ENCODE measurements at regions not wholly inside any gene's neighbourhood (a gene's known extent, or its start where the extent isn't known, plus 50 kb on each side); places are given as distances from the start of the nearest gene placed in this dataset.
"Not testable (repeated sequence)": the region's sequence is repeated elsewhere in the genome, so short reads cannot be mapped to it uniquely, and the experiment has no call there.

DNA sequence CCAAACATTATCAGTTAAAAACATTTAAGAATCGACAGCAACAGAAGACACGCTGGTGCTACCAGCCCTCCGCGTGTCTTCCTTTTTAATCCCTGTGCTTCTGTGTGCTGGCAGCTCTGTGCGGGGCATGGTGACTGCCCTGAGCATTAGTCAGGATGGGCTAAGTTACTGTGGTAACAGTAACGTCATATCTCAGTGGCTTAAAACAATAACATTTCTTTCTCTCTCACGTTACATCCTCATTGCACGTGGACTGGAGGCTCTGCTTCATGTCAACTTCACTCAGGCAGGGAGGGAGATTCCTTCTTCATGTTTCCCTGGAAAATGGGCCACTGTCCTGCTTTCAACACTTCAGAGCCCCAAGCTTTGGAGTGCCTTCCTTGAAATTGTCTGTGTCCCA is 378.5 kb downstream of the CCSER2 start:
- Histone ChIP-seq H3K4me1 (no peaks in the 10 kb centered on the region), H3K36me3 (no peaks in the 10 kb centered on the region), H3K9me3 (no peaks in the 10 kb centered on the region), H3K27ac (no peak overlapping the region), H3K4me3 (no peak overlapping the region), H3K27me3 (no peaks in the 10 kb centered on the region)
- TF ChIP-seq POLR2AphosphoS5 (IDR thresholded peaks at IDR 0.05) = no peak
- no peak for TF ChIP-seq CTCF (IDR thresholded peaks at IDR 0.05)
- TF ChIP-seq POLR2A (IDR thresholded peaks at IDR 0.05) = no peak
- no peak for TF ChIP-seq EP300 (IDR thresholded peaks at IDR 0.05)
- ATAC-seq = no peak
- WGBS, 2 donors (ENCODE audit: low coverage in 1 of 2) = 43 to 47% methylated on average over 5 to 8 of the region's 8 CpGs

GRCh38 chr10:84715911-84716310 is 387.5 kb downstream of the CCSER2 start:
- ATAC-seq = no peak
- H3K4me1 ChIP-seq = no peaks in the 10 kb centered on the region

GRCh38 chr10:84718877-84719616 is 390.7 kb downstream of the CCSER2 start:
- peaks cover 0 to 8% (median 0%) of the 10 kb centered on the region in 3 donors for H3K9me3 ChIP-seq
- WGBS, 2 donors (ENCODE audit: low coverage in 1 of 2) = 86% methylated on average over 2 to 3 of the region's 3 CpGs

More at GRCh38 chr10:84715911-84716310, 387.5 kb downstream of the CCSER2 start:
- no peak overlapping the region for H3K27ac ChIP-seq
- H3K4me3 ChIP-seq = no peak overlapping the region
- WGBS, 2 donors (ENCODE audit: low coverage in 1 of 2) = 0 to 39% methylated on average over 2 of the region's 2 CpGs
- TF ChIP-seq CTCF (IDR thresholded peaks at IDR 0.05) = no peak
- TF ChIP-seq POLR2AphosphoS5 (IDR thresholded peaks at IDR 0.05) = no peak
- no peak for TF ChIP-seq POLR2A (IDR thresholded peaks at IDR 0.05)
- TF ChIP-seq EP300 (IDR thresholded peaks at IDR 0.05) = no peak
- no peaks in the 10 kb centered on the region for H3K36me3 ChIP-seq
- no peaks in the 10 kb centered on the region for H3K27me3 ChIP-seq
- peaks cover 0 to 8% (median 0%) of the 10 kb centered on the region in 3 donors for H3K9me3 ChIP-seq

DNA sequence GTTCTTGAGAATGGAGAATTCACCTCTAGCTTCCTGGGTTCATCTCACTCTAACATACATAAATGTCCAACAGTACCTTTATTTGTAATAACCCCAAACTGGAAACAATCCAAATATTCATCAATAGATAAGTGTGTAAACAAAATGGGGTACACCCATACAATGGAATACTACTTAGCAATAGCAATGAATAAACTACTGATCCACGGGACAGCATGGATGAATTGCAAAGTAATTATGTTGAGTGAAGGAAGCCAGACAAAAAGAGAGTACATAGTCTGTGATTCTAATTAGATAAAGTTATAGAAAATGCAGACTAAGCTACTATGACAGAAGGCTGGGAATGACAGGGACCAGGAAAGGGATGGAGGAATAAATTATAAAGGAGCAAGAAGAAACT is 391.3 kb downstream of the CCSER2 start:
- Histone ChIP-seq H3K4me3 (no peak overlapping the region), H3K9me3 (peaks cover 0 to 3% (median 0%) of the 10 kb centered on the region in 3 donors), H3K36me3 (no peaks in the 10 kb centered on the region), H3K4me1 (no peaks in the 10 kb centered on the region), H3K27me3 (no peaks in the 10 kb centered on the region), H3K27ac (no peak overlapping the region)
- TF ChIP-seq CTCF (IDR thresholded peaks at IDR 0.05) = no peak
- TF ChIP-seq POLR2A (IDR thresholded peaks at IDR 0.05) = no peak
- ATAC-seq = no peak
- WGBS, 2 donors (ENCODE audit: low coverage in 1 of 2) = 46 to 56% methylated on average over 1 of the region's 1 CpG

More at GRCh38 chr10:84718877-84719616, 390.7 kb downstream of the CCSER2 start:
- no peaks in the 10 kb centered on the region for H3K36me3 ChIP-seq
- no peak overlapping the region for H3K27ac ChIP-seq
- no peak for ATAC-seq
- TF ChIP-seq POLR2A (IDR thresholded peaks at IDR 0.05) (no peak), POLR2AphosphoS5 (IDR thresholded peaks at IDR 0.05) (no peak)
- H3K4me1 ChIP-seq = no peaks in the 10 kb centered on the region
- H3K27me3 ChIP-seq = no peaks in the 10 kb centered on the region
- no peak overlapping the region for H3K4me3 ChIP-seq

DNA sequence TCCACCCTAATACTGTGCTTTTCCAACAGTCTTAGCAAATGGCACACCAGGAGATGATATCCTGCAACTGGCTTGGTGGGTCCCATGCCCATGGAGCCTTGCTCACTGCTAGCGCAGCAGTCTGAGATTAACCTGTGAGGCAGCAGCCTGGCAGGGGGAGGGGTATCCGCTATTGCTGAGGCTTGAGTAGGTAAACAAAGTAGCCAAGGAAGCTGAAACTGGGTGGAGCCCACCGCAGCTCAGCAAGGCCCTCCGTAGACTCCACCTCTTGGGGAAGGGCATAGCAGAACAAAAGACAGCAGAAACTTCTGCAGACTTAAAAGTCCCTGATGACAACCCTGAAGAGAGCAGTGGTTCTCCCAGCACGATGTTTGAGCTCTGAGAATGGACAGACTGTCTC is 399.0 kb downstream of the CCSER2 start:
- H3K36me3 ChIP-seq = no peaks in the 10 kb centered on the region
- no peak overlapping the region for H3K27ac ChIP-seq
- no peaks in the 10 kb centered on the region for H3K4me1 ChIP-seq
- peaks cover 0 to 8% (median 0%) of the 10 kb centered on the region in 3 donors for H3K9me3 ChIP-seq
- WGBS, 2 donors (ENCODE audit: low coverage in 1 of 2) = 50 to 79% methylated on average over 3 of the region's 5 CpGs
- no peaks in the 10 kb centered on the region for H3K27me3 ChIP-seq
- H3K4me3 ChIP-seq = no peak overlapping the region
- TF ChIP-seq POLR2A (IDR thresholded peaks at IDR 0.05) (no peak), POLR2AphosphoS5 (IDR thresholded peaks at IDR 0.05) (no peak), CTCF (IDR thresholded peaks at IDR 0.05) (no peak), EP300 (IDR thresholded peaks at IDR 0.05) (no peak)
- ATAC-seq = no peak

GRCh38 chr10:84739126-84739525 is 410.7 kb downstream of the CCSER2 start:
- not testable (repeated sequence) for H3K4me1 ChIP-seq, H3K36me3 ChIP-seq, H3K4me3 ChIP-seq, H3K27me3 ChIP-seq, ATAC-seq, H3K9me3 ChIP-seq, H3K27ac ChIP-seq
- 58 to 68% methylated on average over 7 to 9 of the region's 9 CpGs for WGBS, 2 donors (ENCODE audit: low coverage in 1 of 2)

Measured in gastroesophageal sphincter (tissue), 4 donors.